SK-N-SH (cell line): ENCODE measurements at regions not wholly inside any gene's neighbourhood (a gene's known extent, or its start where the extent isn't known, plus 50 kb on each side); places are given as distances from the start of the nearest gene placed in this dataset.

Experiments used
- CTCF ChIP-seq: fragments of 200-600 bp; sonication (generic); IDR thresholded peaks from 2 replicates; pipeline ENCODE4 v1.6.1; 2017; ENCODE audit warnings: antibody characterized with exemption, mild to moderate bottlenecking, moderate library complexity
- EZH2phosphoT487 ChIP-seq: fragments of 200-600 bp; sonication (generic); IDR thresholded peaks from 2 replicates; pipeline ENCODE4 v1.6.1; 2017; ENCODE audit warnings: low read depth, mixed run types, mild to moderate bottlenecking, antibody characterized with exemption, moderate library complexity, borderline replicate concordance
- GATA2 ChIP-seq: sonication (generic); formaldehyde crosslinking; IDR thresholded peaks from 2 replicates; pipeline ENCODE4 v1.5.0; 2020; ENCODE audit warnings: mild to moderate bottlenecking, missing genetic modification reagents
- JUND ChIP-seq: IDR thresholded peaks from 2 replicates; pipeline ENCODE4 v1.4.0; 2012
- RCOR1 ChIP-seq: fragments of 150-350 bp; IDR thresholded peaks from 2 replicates; pipeline ENCODE4 v1.6.1; 2017; ENCODE audit warnings: antibody characterized with exemption, low read length
- SIN3A ChIP-seq: IDR thresholded peaks from 2 replicates; pipeline ENCODE4 v1.6.1; 2012; ENCODE audit warnings: low read depth, mild to moderate bottlenecking, low read length, moderate library complexity, borderline replicate concordance
- USF1 ChIP-seq: IDR thresholded peaks from 2 replicates; pipeline ENCODE4 v1.4.0; 2012; ENCODE audit warnings: low read depth, borderline replicate concordance

DNA sequence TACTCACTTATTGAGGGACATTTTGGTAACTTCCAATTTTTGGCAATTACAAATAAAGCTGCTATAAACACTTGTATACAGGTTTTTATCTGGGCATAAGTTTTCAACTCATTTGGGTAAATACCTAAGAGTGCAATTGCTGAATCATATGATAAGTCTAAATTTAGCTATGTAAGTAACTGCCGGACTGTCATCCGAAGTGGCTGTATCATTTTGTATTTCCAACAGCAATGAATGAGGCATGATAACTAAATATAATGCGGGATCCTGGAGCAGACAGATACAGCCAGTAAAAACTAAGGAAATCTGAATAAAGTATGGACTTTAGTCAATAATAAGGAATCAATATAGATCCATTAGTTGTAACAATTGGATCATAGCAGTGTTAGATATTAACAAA is 156.5 kb upstream of the RMP24 start:
- TF ChIP-seq CTCF: no peak
- no peak for TF ChIP-seq JUND
- no peak for TF ChIP-seq EZH2phosphoT487
- TF ChIP-seq GATA2 (CRISPR knock-in tag): no peak
- no peak for TF ChIP-seq RCOR1
- no peak for TF ChIP-seq SIN3A
- TF ChIP-seq USF1: no peak
